ENCODE measurements at regions not wholly inside any gene's neighbourhood (a gene's known extent, or its start where the extent isn't known, plus 50 kb on each side); places are given as distances from the start of the nearest gene placed in this dataset.
"Not testable (repeated sequence)": the region's sequence is repeated elsewhere in the genome, so short reads cannot be mapped to it uniquely, and the experiment has no call there.

- DNase-seq: no peak
Measured at GRCh38 chr3:16707260-16707659, 102.0 kb upstream of the DAZL start.

- no peak for DNase-seq
Measured at GRCh38 chr3:16708285-16708684, 103.1 kb upstream of the DAZL start.

- DNase-seq: not testable (repeated sequence)
Measured at GRCh38 chr3:16711691-16712090, 106.5 kb upstream of the DAZL start.

GRCh38 chr3:16715281-16715680 is 110.1 kb upstream of the DAZL start:
- no peak for DNase-seq

- DNase-seq: no peak
Measured at GRCh38 chr3:16719426-16719825, 114.2 kb upstream of the DAZL start.

DNA sequence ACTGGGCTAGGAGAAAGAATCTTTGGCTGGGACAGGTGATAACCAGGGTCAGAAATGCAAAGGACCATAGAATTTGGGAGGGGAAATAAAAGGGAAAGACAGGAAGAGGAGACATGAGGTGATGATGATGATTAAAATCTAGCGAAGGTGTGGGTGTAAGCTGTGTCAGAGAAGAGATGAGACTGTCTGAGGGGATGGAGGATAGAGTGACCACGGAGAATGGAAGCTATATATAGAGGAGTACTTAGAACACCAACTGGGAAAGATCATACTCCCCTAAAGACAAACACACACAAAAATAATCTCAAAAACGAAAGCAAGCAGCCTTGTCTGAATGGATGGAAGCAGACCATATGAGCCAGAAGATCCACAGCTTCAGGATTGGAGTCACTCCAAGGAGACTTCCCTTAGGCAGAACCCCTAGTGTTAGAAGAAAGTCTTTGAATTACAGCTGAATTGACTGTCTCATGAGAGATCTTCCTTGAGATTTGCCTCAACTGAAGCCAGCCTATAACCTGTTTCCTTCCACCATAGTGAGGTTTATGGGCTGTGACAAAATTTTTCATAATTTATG is 115.2 kb upstream of the DAZL start:
- DNase-seq: peak in 1 of 3 donors; percentile 21

DNA sequence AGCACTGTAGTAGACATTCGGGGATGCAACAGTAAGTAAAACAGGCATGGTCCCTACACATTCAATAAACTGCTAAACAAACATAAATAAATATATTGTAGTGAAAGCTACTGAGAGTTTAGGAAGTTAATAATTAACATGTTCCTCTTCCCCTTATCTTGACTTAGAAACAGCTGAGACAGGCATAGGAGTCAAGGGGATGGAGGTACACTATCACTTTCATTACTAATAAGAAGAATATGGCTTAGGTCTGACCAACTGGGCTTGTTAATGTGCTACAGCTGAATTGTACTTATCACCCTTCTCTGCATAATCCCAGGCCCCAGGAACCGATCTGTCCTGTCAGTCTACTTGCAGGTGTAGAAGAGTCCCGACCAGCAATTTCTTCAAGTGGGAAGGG is 116.3 kb upstream of the DAZL start:
- no peak for DNase-seq

- DNase-seq: no peak
Measured at GRCh38 chr3:16723978-16724377, 118.8 kb upstream of the DAZL start.

- no peak for DNase-seq
Measured at GRCh38 chr3:16724487-16724886, 119.3 kb upstream of the DAZL start.

GRCh38 chr3:16725972-16726371 is 120.7 kb upstream of the DAZL start:
- DNase-seq: no peak

DNA sequence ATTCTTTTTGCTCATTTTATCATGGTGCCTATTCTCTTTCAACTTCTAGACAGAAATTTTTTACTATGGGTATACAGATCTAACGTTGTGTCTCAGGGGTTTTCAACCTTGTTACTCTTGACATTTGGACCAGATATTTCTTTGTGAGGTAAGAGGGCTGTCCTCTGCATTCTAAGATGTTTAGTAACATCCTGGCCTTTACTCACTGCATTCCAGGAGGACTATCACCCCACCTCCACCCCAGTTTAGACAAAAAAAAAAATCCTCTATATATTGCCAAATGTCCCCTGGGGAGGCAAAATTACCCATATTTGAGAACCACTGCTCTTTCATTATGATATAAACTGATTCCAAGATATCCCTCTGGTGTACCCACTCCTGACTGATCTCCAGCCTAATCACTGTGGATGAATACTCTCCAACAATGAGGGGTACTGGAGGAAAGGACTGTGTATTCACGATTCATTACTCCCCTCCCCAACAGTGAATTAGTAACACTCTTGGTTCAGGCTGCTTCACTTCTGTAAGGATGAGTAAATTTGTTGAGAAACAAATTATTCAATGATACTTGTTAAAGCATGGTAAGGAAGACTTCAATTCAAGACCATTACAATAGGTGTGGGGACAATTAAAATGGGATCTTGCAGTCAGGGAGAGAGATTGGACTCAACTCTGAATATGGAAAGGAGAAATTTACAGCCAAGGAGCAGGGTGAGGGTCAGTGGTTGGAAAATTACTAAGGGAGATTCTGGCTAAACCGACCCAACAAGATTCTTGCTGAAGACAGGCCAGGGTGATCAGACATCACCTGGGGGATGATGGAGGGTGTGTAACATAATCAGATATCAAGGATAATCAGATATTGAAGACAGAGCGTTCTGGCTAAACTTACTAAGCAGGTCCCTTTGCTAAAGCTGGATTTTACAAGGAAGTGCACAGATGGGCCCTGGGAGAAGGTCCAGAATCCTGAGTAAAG is 123.8 kb upstream of the DAZL start:
- peak in 1 of 3 donors; percentile 73 for DNase-seq

- no peak for DNase-seq
Measured at GRCh38 chr3:16738451-16738850, 133.2 kb upstream of the DAZL start.

- peak in 1 of 3 donors; percentile 78 for DNase-seq
Measured at GRCh38 chr3:16739541-16740105, 134.4 kb upstream of the DAZL start.

GRCh38 chr3:16740515-16740914 is 135.3 kb upstream of the DAZL start:
- DNase-seq: no peak

DNA sequence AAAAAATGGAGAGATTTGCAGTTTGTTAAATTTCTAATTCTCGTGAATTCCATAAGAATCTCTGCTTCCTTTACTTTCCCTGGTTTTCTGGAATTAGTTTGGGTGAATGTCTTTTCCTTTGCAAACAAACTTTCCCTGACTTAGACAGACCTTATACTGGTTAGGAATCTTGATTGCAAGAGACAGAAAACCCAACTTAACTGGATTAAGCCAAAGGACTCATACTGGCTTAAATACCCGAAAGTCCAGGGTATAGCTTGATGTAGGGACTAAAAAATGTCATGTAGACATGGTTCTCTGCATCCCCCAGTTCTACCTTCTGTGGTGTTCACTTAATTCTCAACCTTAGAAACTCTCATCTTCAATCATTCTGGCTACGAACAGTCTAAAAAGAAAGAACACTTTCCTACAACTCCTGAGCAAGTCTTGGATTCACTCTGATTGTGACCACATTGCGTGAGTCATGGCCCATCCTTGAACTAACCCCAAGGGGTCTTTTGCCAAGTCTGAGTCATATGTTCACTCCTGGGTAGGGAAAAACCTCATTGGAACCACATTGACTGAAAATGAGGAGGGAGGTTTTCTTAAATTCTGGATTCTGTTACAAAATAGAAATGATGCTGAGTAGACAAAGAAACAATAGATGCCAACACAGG is 136.0 kb upstream of the DAZL start:
- peak in 1 of 3 donors; percentile 90 for DNase-seq

DNA sequence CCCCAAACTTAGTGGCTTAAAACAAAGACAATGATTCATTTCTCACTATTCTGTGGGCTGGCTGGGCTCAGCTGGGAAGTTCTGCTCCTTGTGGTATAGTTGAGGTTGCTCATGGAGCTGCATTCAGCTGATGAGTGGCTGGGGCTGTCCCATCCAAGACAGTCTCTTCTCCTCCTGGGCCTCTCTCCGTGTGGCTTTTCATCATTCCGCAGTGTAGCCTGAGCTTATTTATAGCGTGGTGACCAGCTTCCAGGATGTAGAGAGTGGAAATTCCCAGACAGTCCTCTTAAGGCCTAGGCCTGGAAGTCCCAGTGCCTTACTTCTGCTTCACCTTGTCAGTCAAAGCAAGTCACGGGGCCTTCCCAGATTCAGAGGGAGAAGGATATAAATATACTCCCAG is 136.7 kb upstream of the DAZL start:
- DNase-seq: peak; percentile 13 to 69 (median 18)

GRCh38 chr3:16743276-16743675 is 138.1 kb upstream of the DAZL start:
- no peak for DNase-seq

GRCh38 chr3:16759227-16759903 is 125.4 kb upstream of the PLCL2 start:
- DNase-seq: no peak

DNA sequence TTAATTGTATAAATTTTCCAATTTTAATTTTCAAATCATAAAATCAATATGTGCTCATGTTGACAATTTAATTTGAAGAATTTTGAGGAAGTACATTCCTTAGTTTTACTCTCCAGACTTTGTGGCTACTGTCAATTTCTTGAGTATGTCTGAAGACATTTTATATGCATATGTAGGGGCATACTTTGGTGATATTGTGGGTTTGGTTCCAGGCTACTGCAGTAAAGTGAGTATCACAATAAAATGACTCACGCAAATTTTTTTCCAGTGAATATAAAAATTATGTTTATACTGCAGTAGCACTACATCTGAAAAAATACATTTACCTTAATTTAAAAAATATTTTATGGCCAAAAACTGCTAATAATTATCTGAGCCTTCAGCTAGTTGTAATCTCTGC is 123.2 kb upstream of the PLCL2 start:
- DNase-seq: peak in 1 of 3 donors; percentile 65

DNA sequence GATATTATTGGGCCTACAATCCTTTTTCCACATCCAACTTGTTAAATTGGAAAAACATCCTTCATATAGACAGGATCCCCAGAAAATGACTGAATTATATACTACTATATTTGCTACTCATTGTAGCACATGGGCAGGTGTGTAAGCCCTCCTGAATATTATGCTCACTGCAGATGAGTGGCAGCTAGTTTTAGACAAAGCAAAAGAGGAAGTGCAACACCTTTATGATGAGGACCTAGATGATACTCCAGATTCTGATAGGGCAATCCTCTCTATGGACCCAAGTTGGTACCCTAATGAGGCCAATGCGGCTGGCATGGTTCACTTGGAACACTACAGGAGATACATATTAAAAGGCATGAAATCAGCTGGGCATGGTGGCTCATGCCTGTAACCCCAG is 119.1 kb upstream of the PLCL2 start:
- no peak for DNase-seq

DNA sequence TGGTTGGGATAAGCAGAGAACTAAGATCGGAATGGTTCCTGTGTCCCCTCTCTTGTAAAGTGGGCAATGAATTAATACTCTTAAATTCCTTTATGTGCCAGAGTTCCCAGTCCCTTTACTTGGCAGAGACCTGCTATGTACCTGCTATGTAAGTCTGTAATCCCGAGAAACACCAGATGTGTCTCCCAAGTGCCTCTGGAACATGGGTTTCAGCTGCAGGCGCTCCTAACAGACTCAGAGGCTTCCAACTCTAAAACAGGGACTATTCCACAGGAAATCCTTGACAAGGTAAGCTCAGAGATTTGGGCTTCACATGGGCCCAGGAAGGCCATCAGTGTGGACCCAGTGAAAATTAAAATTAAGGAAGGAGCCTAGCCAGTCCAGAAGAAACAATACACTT is 117.7 kb upstream of the PLCL2 start:
- DNase-seq: no peak

GRCh38 chr3:16768014-16768413 is 116.7 kb upstream of the PLCL2 start:
- DNase-seq: no peak
